ENCODE measurements at regions not wholly inside any gene's neighbourhood (a gene's known extent, or its start where the extent isn't known, plus 50 kb on each side); places are given as distances from the start of the nearest gene placed in this dataset.

GRCh38 chr10:121108051-121108450, 256.9 kb downstream of the WDR11 start:
- no peak for DNase-seq
- Histone ChIP-seq H3K27ac (no peak overlapping the region), H3K27me3 (no peaks in the 10 kb centered on the region), H3K36me3 (no peaks in the 10 kb centered on the region), H3K4me1 (no peaks in the 10 kb centered on the region), H3K9me3 (no peaks in the 10 kb centered on the region), H3K4me3 (no peak overlapping the region), H3K9ac (ENCODE audit: low read depth in 2 of 2, low read length in 2 of 2) (no peak overlapping the region)
- intact Hi-C loops (cut with DNase I): no loop called here
- TF ChIP-seq CTCF (IDR thresholded peaks at IDR 0.05): no peak

GRCh38 chr10:121110369-121110768, 259.2 kb downstream of the WDR11 start:
- TF ChIP-seq CTCF (IDR thresholded peaks at IDR 0.05): no peak
- Histone ChIP-seq H3K4me1 (no peaks in the 10 kb centered on the region), H3K36me3 (no peaks in the 10 kb centered on the region), H3K9me3 (no peaks in the 10 kb centered on the region), H3K27ac (no peak overlapping the region), H3K27me3 (no peaks in the 10 kb centered on the region), H3K9ac (ENCODE audit: low read depth in 2 of 2, low read length in 2 of 2) (no peak overlapping the region), H3K4me3 (no peak overlapping the region)
- DNase-seq: no peak
- intact Hi-C loops (cut with DNase I): no loop called here

- no peak for TF ChIP-seq CTCF (IDR thresholded peaks at IDR 0.05)
- no peak overlapping the region for H3K27ac ChIP-seq
- no peak for DNase-seq
- no peak overlapping the region for H3K4me3 ChIP-seq
- H3K27me3 ChIP-seq: no peaks in the 10 kb centered on the region
- no peak overlapping the region for H3K9ac ChIP-seq (ENCODE audit: low read depth in 2 of 2, low read length in 2 of 2)
- H3K9me3 ChIP-seq: no peaks in the 10 kb centered on the region
- H3K36me3 ChIP-seq: no peaks in the 10 kb centered on the region
- H3K4me1 ChIP-seq: no peaks in the 10 kb centered on the region
- intact Hi-C loops (cut with DNase I): no loop called here
Observed at GRCh38 chr10:121112136-121112535, 261.0 kb downstream of the WDR11 start.

GRCh38 chr10:121112579-121113384, 261.6 kb downstream of the WDR11 start:
- no peaks in the 10 kb centered on the region for H3K4me1 ChIP-seq
- H3K27me3 ChIP-seq: no peaks in the 10 kb centered on the region
- H3K36me3 ChIP-seq: no peaks in the 10 kb centered on the region
- no peak for TF ChIP-seq CTCF (IDR thresholded peaks at IDR 0.05)
- intact Hi-C loops (cut with DNase I): no loop called here
- H3K27ac ChIP-seq: no peak overlapping the region
- H3K9ac ChIP-seq (ENCODE audit: low read depth in 2 of 2, low read length in 2 of 2): no peak overlapping the region
- no peak for DNase-seq
- no peak overlapping the region for H3K4me3 ChIP-seq
- no peaks in the 10 kb centered on the region for H3K9me3 ChIP-seq

- H3K9me3 ChIP-seq: no peaks in the 10 kb centered on the region
- H3K4me3 ChIP-seq: no peak overlapping the region
- intact Hi-C loops (cut with DNase I): no loop called here
- H3K36me3 ChIP-seq: no peaks in the 10 kb centered on the region
- H3K27me3 ChIP-seq: no peaks in the 10 kb centered on the region
- H3K4me1 ChIP-seq: no peaks in the 10 kb centered on the region
- no peak for TF ChIP-seq CTCF (IDR thresholded peaks at IDR 0.05)
- DNase-seq: no peak
- H3K9ac ChIP-seq (ENCODE audit: low read depth in 2 of 2, low read length in 2 of 2): no peak overlapping the region
- no peak overlapping the region for H3K27ac ChIP-seq
Observed at GRCh38 chr10:121113385-121113696, 262.2 kb downstream of the WDR11 start.
